Epithelial cell of proximal tubule (primary cell): ENCODE measurements at regions not wholly inside any gene's neighbourhood (a gene's known extent, or its start where the extent isn't known, plus 50 kb on each side); places are given as distances from the start of the nearest gene placed in this dataset.

ENCODE experiments used
- DNase-seq: peaks from one replicate; pipeline ENCODE4 v3.0.0-alpha.2; 2011; ENCODE audit warnings: low read depth
- H3K4me3 ChIP-seq: 2 replicates; pipeline ENCODE4 v1.5.1; 2011; ENCODE audit warnings: low read depth, mild to moderate bottlenecking, low read length
- CTCF ChIP-seq: conservative IDR thresholded peaks from 2 replicates; pipeline ENCODE4 v1.5.1; 2012; ENCODE audit warnings: low read depth, mild to moderate bottlenecking, low read length

GRCh38 chr15:37877851-37878741, 56.3 kb upstream of the TMCO5A start:
- DNase-seq = no peak
- no peak overlapping the region for H3K4me3 ChIP-seq
- TF ChIP-seq CTCF = no peak

- H3K4me3 ChIP-seq = no peak overlapping the region
- DNase-seq = no peak
- peak; percentile 92 for TF ChIP-seq CTCF
These were observed 54.2 kb upstream of the TMCO5A start for GRCh38 chr15:37880009-37880834.

DNA sequence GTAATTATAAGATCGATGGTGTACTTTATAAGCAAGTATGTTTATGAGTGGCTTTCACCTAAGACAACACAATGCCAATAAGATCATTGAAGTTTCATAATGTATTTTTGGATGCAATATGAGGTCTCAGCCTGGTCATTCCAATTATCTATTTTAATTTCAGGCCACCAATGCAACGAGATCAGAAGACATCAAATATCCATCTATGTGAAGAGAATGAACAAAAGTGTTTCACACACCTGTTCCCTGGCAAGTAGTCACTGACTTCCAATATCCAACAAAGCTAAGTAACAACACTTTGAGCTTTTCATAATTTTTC, 53.6 kb upstream of the TMCO5A start:
- no peak overlapping the region for H3K4me3 ChIP-seq
- TF ChIP-seq CTCF = no peak
- DNase-seq = no peak

DNA sequence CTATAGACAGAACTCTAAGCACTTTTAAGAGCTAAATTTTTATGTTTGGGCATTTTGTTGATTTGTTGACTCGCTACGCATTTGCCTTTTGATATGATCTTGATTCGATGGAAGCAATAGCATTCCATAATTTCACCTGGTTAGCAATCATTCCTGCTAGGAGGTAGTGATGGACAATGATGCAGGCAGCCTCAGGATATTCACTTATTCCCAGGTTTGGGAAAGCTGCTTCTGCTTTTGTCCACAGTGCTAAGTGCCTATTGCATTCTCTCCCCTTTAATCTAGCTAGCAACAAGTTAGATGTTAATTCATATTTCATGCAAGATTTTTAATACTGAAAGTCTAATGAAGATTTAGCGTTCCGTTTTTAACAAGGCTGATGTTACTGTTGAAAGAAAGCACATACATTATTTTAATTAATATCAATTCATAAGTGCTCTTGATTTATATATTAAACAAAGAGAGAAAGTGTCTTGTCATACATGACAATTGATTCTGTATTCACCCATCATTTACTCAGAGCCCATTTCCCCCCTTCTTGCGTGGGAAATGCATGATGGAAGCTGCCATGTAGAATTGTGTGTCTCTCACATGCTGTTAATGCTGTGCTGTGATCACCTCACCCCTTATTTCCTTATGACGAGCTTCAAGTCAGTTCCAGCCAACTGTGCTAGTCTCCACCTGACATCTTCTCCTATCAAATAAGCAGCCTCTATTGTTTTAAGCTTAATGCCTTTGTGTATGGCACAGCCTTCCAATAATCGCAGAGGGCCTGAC, 53.0 kb upstream of the TMCO5A start:
- TF ChIP-seq CTCF = no peak
- no peak for DNase-seq
- no peak overlapping the region for H3K4me3 ChIP-seq

DNA sequence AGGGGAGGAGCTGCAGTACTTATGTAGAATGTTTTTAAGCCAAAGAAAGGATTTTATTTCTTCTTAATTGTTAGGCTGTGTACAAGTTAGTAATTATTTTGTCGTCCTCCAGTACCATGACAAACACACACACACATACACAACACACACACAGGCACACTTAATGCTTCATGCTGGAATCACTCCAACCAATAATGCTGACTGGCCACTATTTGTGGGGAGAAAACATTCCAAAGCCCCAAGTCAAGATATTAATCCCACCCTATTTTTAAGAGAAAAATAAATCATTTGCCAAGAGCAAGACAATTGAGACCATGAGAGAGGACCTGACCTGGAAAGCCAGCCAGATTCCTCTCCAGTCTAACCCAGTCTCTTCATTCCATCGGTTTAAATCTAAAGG, 51.8 kb upstream of the TMCO5A start:
- DNase-seq = no peak
- no peak for TF ChIP-seq CTCF
- no peak overlapping the region for H3K4me3 ChIP-seq
